C4-2B (cell line): ENCODE measurements at regions not wholly inside any gene's neighbourhood (a gene's known extent, or its start where the extent isn't known, plus 50 kb on each side); places are given as distances from the start of the nearest gene placed in this dataset.

Source experiments
- H3K27ac ChIP-seq: fragments of 450-650 bp; 2 replicates; pipeline ENCODE4 v1.5.1; 2017
- CTCF ChIP-seq: fragments of 450-650 bp; conservative IDR thresholded peaks from 2 replicates; pipeline ENCODE4 v1.5.1; 2017; ENCODE audit warnings: mild to moderate bottlenecking
- ZFX ChIP-seq: fragments of 450-650 bp; IDR thresholded peaks from 2 replicates; pipeline ENCODE4 v1.6.1; 2017

DNA sequence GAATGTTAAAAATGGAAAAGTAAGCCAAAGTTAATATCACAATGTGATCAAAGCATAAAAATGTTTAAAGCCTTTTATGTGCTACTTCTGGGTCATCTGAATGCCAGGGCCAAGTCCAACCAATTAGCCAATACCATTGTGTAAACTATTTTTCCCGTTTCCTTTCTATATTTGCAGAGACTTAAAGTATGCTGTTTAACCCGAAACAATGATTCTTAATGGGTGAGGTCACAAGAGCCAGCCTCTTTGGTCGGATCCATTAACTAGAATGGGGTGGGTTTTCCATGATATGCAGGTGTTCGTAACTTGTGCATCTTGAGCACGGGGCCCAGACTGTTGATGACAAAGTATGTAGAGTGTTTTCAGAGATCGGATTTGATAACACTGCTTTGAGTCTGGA lies 111.3 kb upstream of the IGFBP3 start:
- no peak overlapping the region for H3K27ac ChIP-seq
- TF ChIP-seq CTCF (no peak), ZFX (no peak)

GRCh38 chr7:46029111-46029704 lies 108.1 kb upstream of the IGFBP3 start:
- TF ChIP-seq CTCF (no peak), ZFX (no peak)
- H3K27ac ChIP-seq, result no peak overlapping the region

GRCh38 chr7:46028246-46028645 lies 107.2 kb upstream of the IGFBP3 start:
- no peak overlapping the region for H3K27ac ChIP-seq
- no peak for TF ChIP-seq ZFX
- TF ChIP-seq CTCF, result no peak

DNA sequence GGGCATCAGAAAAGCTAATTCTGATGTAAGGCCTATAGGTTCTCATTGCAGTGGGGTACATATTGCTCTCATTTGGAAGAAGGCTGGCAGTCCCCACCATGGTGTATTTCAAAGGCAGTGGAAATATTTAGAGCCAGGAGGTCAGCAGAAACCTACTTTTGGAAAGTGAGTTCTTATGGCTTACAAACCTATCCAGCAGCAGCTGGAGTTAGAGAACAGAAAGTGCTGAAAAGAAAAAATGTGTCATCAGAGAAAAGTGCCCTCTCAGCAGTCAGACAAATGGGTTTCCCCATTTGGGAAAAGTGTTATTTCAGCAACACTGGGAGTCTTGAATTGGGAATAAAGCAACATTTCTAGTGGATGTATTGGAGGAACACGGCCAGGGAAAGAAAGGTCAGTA lies 105.7 kb upstream of the IGFBP3 start:
- TF ChIP-seq CTCF (no peak), ZFX (no peak)
- no peak overlapping the region for H3K27ac ChIP-seq

DNA sequence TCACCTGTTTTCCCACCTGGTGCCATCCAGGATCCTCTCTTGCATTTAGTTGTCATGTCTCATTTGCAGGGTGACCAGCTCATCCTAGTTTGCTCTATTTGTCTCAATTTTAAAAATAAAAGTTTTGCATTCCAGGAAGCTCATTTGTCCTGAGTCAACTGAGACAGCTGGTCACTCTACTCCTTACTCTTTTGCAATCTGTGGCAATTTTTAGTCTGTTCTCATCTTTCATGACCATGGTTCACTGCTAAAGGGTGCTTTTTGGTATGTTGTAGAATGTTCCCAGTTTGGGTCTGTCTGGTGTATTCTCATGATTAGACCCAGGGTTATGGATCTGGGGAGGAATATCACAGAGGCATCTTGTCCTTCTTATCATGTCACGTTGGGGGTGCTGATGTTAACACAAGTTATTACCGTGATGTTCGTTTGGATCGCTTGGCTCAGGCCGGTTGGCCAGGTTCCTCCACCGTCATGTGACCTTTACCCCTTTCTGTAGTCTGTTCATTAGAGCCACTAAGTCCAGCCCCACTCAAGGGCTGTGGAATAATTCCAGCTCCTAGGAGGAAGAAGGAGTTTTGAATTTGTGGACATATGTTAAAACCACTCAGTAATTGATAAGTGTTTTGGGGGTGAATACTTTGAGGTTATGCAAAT lies 103.3 kb upstream of the IGFBP3 start:
- no peak overlapping the region for H3K27ac ChIP-seq
- TF ChIP-seq CTCF (no peak), ZFX (no peak)

DNA sequence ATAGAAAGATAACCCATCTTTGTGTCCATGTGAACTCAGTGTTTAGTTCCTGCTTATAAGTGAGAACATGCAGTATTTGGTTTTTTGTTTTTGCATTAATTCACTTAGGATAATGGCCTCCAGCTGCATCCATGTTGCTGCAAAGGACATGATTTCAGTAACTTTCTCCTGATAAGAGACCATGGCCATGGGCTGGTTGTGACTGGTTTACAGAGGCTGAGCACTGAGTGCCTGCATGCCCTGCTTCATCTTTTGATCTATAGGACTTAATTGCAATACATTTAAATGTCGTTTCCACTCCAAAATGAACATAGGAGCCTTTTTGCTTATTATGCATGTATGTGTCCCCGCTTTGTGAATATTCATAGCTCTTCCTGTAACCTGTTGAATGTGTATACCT lies 101.3 kb upstream of the IGFBP3 start:
- no peak for TF ChIP-seq ZFX
- no peak overlapping the region for H3K27ac ChIP-seq

DNA sequence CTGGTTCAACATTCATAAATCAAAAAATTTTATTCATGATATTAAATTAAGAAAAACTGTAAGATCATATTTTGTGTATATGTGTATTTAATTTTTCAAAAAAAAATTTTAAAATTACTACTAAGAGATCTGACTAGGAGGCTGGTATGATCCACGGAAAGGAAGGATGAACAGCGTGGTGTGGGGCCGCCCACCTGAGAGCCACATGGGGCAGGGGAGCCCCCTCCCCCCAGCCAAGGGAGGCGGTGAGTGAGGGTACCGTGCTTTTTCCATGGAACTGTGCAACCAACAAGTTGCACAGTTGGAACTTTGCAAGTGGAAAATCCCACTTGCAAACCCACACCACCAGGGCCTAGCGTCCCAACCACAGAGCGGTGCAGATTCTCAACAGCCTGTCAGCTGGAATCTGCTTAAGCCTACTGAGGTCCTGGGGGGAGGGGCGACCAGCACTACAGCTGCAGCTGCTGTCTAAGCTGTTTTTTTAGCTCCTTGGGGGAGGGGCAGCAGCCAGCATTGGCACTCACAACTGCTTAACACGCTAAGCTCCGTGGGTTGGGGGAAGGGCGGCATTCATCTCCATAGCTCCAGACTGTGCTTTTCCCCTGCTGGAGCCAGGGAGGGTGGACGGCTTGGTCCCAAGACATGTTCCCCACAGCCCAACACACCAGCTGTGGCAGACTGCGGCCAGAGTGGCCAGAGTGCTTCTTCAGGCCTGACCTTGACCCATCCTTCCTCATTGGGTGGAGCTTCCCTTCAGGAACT lies 94.2 kb upstream of the IGFBP3 start:
- H3K27ac ChIP-seq, result no peak overlapping the region
- no peak for TF ChIP-seq CTCF
- TF ChIP-seq ZFX, result no peak

DNA sequence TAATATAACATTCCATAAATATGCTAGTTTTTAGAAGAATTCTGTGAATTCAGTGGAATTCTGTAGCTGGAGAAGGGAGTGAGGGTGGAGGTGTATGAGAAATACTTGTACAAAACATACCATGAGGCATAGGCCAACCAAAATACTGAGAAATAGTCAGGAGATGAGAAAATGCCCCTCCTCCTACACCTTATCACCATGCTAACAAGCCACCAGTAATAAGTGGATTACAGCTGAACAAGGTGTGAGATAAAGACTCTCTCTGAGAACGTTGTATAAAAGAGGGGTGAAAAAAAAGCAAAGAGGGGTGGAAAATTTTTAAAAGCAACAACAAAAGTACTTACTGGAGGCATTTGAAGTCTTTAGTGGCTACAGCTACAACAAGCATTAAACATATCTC lies 90.4 kb upstream of the IGFBP3 start:
- TF ChIP-seq ZFX, result no peak
- no peak for TF ChIP-seq CTCF
- H3K27ac ChIP-seq, result no peak overlapping the region
